Panc1 (cell line): ENCODE measurements at regions not wholly inside any gene's neighbourhood (a gene's known extent, or its start where the extent isn't known, plus 50 kb on each side); places are given as distances from the start of the nearest gene placed in this dataset.

Experiments
- ATAC-seq: fragments of 200-7000 bp; cut with Tn5 transposase; 2 replicates; pipeline ENCODE4 v1.9.1; 2020; ENCODE audit warnings: mild to moderate bottlenecking, moderate library complexity
- BruUV-seq: library from RNA; stranded (reverse); fragments of 400-500 nt; replicated peaks from 2 replicates; lab custom pipeline; 2021; lab: Mats Ljungman, UMichigan
- CTCF ChIA-PET: fragments of 300-600 bp; sonication (Branson Sonifier 250); formaldehyde crosslinking; loops from one replicate; lab custom pipeline; 2022; ENCODE audit warnings: antibody characterized with exemption; lab: Charles Lee
- POLR2A ChIA-PET: fragments of 300-600 bp; sonication (Branson Sonifier 250); formaldehyde crosslinking; loops from one replicate; lab custom pipeline; 2022; ENCODE audit warnings: antibody characterized with exemption; lab: Charles Lee
- DNase-seq: peaks from one replicate; pipeline ENCODE4 v3.0.0-alpha.2; 2010; ENCODE audit warnings: low read depth, low spot score
- H3K27ac ChIP-seq: 2 replicates; pipeline ENCODE4 v1.5.1; 2011; ENCODE audit warnings: mild to moderate bottlenecking, low read length, inconsistent platforms
- H3K27me3 ChIP-seq: fragments of 200-500 bp; sonication (Bioruptor generic); 2 replicates; pipeline ENCODE4 v1.6.0; 2014; ENCODE audit warnings: low read length, inconsistent platforms; ENCODE audit not compliant: control insufficient read depth, insufficient read depth
- H3K36me3 ChIP-seq: fragments of 200-500 bp; sonication (Bioruptor generic); 2 replicates; pipeline ENCODE4 v1.5.1; 2014; ENCODE audit warnings: inconsistent platforms, mild to moderate bottlenecking, low read length, moderate library complexity; ENCODE audit not compliant: control insufficient read depth, insufficient read depth
- H3K4me1 ChIP-seq: 2 replicates; pipeline ENCODE4 v1.5.1; 2011; ENCODE audit warnings: inconsistent platforms, mild to moderate bottlenecking, low read length, moderate library complexity; ENCODE audit not compliant: control insufficient read depth, insufficient read depth
- H3K4me3 ChIP-seq, 2 experiments: 2 replicates each; pipeline ENCODE4 v1.5.1; 2011 to 2012; ENCODE audit warnings: low read depth in 2 of 2, low read length in 2 of 2, mild to moderate bottlenecking in 2 of 2, inconsistent platforms in 1 of 2, moderate library complexity in 1 of 2
- H3K9me3 ChIP-seq: fragments of 200-500 bp; sonication (Bioruptor generic); 2 replicates; pipeline ENCODE4 v1.5.1; 2014; ENCODE audit warnings: low read depth, mild to moderate bottlenecking, inconsistent platforms, low read length, moderate library complexity; ENCODE audit not compliant: control insufficient read depth, insufficient read depth
- CTCF ChIP-seq: fragments of 450-650 bp; IDR thresholded peaks from 2 replicates; pipeline ENCODE4 v1.5.1; 2017; ENCODE audit warnings: mild to moderate bottlenecking
- POLR2AphosphoS5 ChIP-seq: IDR thresholded peaks from 2 replicates; pipeline ENCODE4 v1.6.1; 2012; ENCODE audit warnings: mild to moderate bottlenecking, low read depth, low read length, moderate library complexity
- SIN3A ChIP-seq: IDR thresholded peaks from 2 replicates; pipeline ENCODE4 v1.6.1; 2012; ENCODE audit warnings: low read depth, mild to moderate bottlenecking, low read length, moderate library complexity, borderline replicate concordance; ENCODE audit not compliant: insufficient read depth
- TCF7L2 ChIP-seq: IDR thresholded peaks from 2 replicates; pipeline ENCODE4 v1.6.1; 2011; ENCODE audit warnings: mild to moderate bottlenecking, low read depth, low read length, inconsistent platforms
- in situ Hi-C: cut with HindIII; loops from 2 replicates; pipeline ENCODE4 v1.10.0; 2016; ENCODE audit warnings: low sequenced_read_pairs, low pct_unique_long_range_greater_than_20kb
- intact Hi-C: fragments of 100-400 bp; cut with micrococcal nuclease; formaldehyde crosslinking; loops from one replicate; pipeline ENCODE4 v1.10.0; 2022; ENCODE audit not compliant: unreplicated experiment
- TF ChIP-seq, protein P1 (sequence below), 2 experiments: IDR thresholded peaks; 2 replicates each; pipeline ENCODE4 v1.6.1; 2011 to 2012; ENCODE audit warnings: low read depth in 2 of 2, control low read depth in 1 of 2, low read length in 1 of 2, mild to moderate bottlenecking in 1 of 2, moderate library complexity in 1 of 2; ENCODE audit not compliant: insufficient read depth in 1 of 2

GRCh38 chr2:230627806-230628724 is 84.6 kb upstream of the CAB39 start:
- no peak for DNase-seq
- Histone ChIP-seq H3K27me3 (no peaks in the 10 kb centered on the region), H3K36me3 (no peaks in the 10 kb centered on the region), H3K4me3 (no peak overlapping the region), H3K9me3 (no peaks in the 10 kb centered on the region), H3K4me1 (no peaks in the 10 kb centered on the region), H3K27ac (no peak overlapping the region)
- TF ChIP-seq TCF7L2, result no peak
- no peak for TF ChIP-seq POLR2AphosphoS5
- no peak for TF ChIP-seq CTCF
- TF ChIP-seq, protein P1, sequence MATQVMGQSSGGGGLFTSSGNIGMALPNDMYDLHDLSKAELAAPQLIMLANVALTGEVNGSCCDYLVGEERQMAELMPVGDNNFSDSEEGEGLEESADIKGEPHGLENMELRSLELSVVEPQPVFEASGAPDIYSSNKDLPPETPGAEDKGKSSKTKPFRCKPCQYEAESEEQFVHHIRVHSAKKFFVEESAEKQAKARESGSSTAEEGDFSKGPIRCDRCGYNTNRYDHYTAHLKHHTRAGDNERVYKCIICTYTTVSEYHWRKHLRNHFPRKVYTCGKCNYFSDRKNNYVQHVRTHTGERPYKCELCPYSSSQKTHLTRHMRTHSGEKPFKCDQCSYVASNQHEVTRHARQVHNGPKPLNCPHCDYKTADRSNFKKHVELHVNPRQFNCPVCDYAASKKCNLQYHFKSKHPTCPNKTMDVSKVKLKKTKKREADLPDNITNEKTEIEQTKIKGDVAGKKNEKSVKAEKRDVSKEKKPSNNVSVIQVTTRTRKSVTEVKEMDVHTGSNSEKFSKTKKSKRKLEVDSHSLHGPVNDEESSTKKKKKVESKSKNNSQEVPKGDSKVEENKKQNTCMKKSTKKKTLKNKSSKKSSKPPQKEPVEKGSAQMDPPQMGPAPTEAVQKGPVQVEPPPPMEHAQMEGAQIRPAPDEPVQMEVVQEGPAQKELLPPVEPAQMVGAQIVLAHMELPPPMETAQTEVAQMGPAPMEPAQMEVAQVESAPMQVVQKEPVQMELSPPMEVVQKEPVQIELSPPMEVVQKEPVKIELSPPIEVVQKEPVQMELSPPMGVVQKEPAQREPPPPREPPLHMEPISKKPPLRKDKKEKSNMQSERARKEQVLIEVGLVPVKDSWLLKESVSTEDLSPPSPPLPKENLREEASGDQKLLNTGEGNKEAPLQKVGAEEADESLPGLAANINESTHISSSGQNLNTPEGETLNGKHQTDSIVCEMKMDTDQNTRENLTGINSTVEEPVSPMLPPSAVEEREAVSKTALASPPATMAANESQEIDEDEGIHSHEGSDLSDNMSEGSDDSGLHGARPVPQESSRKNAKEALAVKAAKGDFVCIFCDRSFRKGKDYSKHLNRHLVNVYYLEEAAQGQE (IDR thresholded peaks at IDR 0.05; ENCODE audit: insufficient read depth in 1 of 2, low read depth in 2 of 2, low read length in 1 of 2), result no peak
- no peak for TF ChIP-seq SIN3A
- in situ Hi-C loops (no loop called here), intact Hi-C loops (no loop called here)
- BruUV-seq, result no TSS peak
- ChIA-PET POLR2A (interaction anchor here (0.6 kb wide), 2 partner anchors 42 to 139 kb away, joined by 3 to 9 read pairs; no protein-coding TSS in a partner anchor), CTCF (no interaction called here)
- ATAC-seq, result no peak

- no TSS peak for BruUV-seq
- H3K4me3 ChIP-seq, result no peak overlapping the region
- POLR2A ChIA-PET, result no interaction called here
- TF ChIP-seq CTCF (no peak), POLR2AphosphoS5 (no peak), SIN3A (no peak), TCF7L2 (no peak)
- TF ChIP-seq, protein P1 (IDR thresholded peaks at IDR 0.05; ENCODE audit: insufficient read depth in 1 of 2, low read depth in 2 of 2, low read length in 1 of 2), result no peak
- CTCF ChIA-PET, result no interaction called here
- in situ Hi-C loops (no loop called here), intact Hi-C loops (no loop called here)
- DNase-seq (no peak), ATAC-seq (no peak)
- H3K9me3 ChIP-seq, result no peaks in the 10 kb centered on the region
- H3K4me1 ChIP-seq, result no peaks in the 10 kb centered on the region
- no peaks in the 10 kb centered on the region for H3K27me3 ChIP-seq
- H3K27ac ChIP-seq, result no peak overlapping the region
- H3K36me3 ChIP-seq, result no peaks in the 10 kb centered on the region
Measured at GRCh38 chr2:230631470-230631869, 81.2 kb upstream of the CAB39 start.
